ENCODE measurements at regions not wholly inside any gene's neighbourhood (a gene's known extent, or its start where the extent isn't known, plus 50 kb on each side); places are given as distances from the start of the nearest gene placed in this dataset.

GRCh38 chr2:116874021-116874420, 940.5 kb upstream of the DDX18 start:
- TF ChIP-seq SIN3A (IDR thresholded peaks at IDR 0.05; ENCODE audit: borderline replicate concordance, insufficient read depth, low read length): no peak
- no peak for TF ChIP-seq TAF1 (IDR thresholded peaks at IDR 0.05; ENCODE audit: borderline replicate concordance, insufficient read depth, low read length)
- no peak for TF ChIP-seq POLR2AphosphoS5 (IDR thresholded peaks at IDR 0.05; ENCODE audit: low read depth, low read length)
- TF ChIP-seq FOXP2 (optimal IDR thresholded peaks at IDR 0.05; ENCODE audit: borderline replicate concordance, extremely low read depth, extremely low read length, insufficient read depth): no peak

- no peak for TF ChIP-seq TAF1 (IDR thresholded peaks at IDR 0.05; ENCODE audit: borderline replicate concordance, insufficient read depth, low read length)
- TF ChIP-seq FOXP2 (optimal IDR thresholded peaks at IDR 0.05; ENCODE audit: borderline replicate concordance, extremely low read depth, extremely low read length, insufficient read depth): no peak
- no peak for TF ChIP-seq REST (IDR thresholded peaks at IDR 0.05; ENCODE audit: insufficient read depth in 1 of 2, low read depth in 2 of 2, low read length in 2 of 2)
- TF ChIP-seq SIN3A (IDR thresholded peaks at IDR 0.05; ENCODE audit: borderline replicate concordance, insufficient read depth, low read length): no peak
- TF ChIP-seq POLR2AphosphoS5 (IDR thresholded peaks at IDR 0.05; ENCODE audit: low read depth, low read length): no peak
Observed at GRCh38 chr2:116877274-116877673, 937.2 kb upstream of the DDX18 start.

GRCh38 chr2:116877944-116878343, 936.5 kb upstream of the DDX18 start:
- TF ChIP-seq POLR2AphosphoS5 (IDR thresholded peaks at IDR 0.05; ENCODE audit: low read depth, low read length) (no peak), SIN3A (IDR thresholded peaks at IDR 0.05; ENCODE audit: borderline replicate concordance, insufficient read depth, low read length) (no peak), REST (IDR thresholded peaks at IDR 0.05; ENCODE audit: insufficient read depth in 1 of 2, low read depth in 2 of 2, low read length in 2 of 2) (no peak), FOXP2 (optimal IDR thresholded peaks at IDR 0.05; ENCODE audit: borderline replicate concordance, extremely low read depth, extremely low read length, insufficient read depth) (no peak), TAF1 (IDR thresholded peaks at IDR 0.05; ENCODE audit: borderline replicate concordance, insufficient read depth, low read length) (no peak)

- TF ChIP-seq TAF1 (IDR thresholded peaks at IDR 0.05; ENCODE audit: borderline replicate concordance, insufficient read depth, low read length) (no peak), POLR2AphosphoS5 (IDR thresholded peaks at IDR 0.05; ENCODE audit: low read depth, low read length) (no peak), FOXP2 (optimal IDR thresholded peaks at IDR 0.05; ENCODE audit: borderline replicate concordance, extremely low read depth, extremely low read length, insufficient read depth) (no peak), REST (IDR thresholded peaks at IDR 0.05; ENCODE audit: insufficient read depth in 1 of 2, low read depth in 2 of 2, low read length in 2 of 2) (no peak), SIN3A (IDR thresholded peaks at IDR 0.05; ENCODE audit: borderline replicate concordance, insufficient read depth, low read length) (no peak)
Observed at GRCh38 chr2:116879650-116880160, 934.8 kb upstream of the DDX18 start.

- TF ChIP-seq SIN3A (IDR thresholded peaks at IDR 0.05; ENCODE audit: borderline replicate concordance, insufficient read depth, low read length): no peak
- no peak for TF ChIP-seq REST (IDR thresholded peaks at IDR 0.05; ENCODE audit: insufficient read depth in 1 of 2, low read depth in 2 of 2, low read length in 2 of 2)
- TF ChIP-seq FOXP2 (optimal IDR thresholded peaks at IDR 0.05; ENCODE audit: borderline replicate concordance, extremely low read depth, extremely low read length, insufficient read depth): no peak
- TF ChIP-seq TAF1 (IDR thresholded peaks at IDR 0.05; ENCODE audit: borderline replicate concordance, insufficient read depth, low read length): no peak
- no peak for TF ChIP-seq POLR2AphosphoS5 (IDR thresholded peaks at IDR 0.05; ENCODE audit: low read depth, low read length)
Observed at GRCh38 chr2:116891191-116891590, 923.3 kb upstream of the DDX18 start.

Data from PFSK-1 (cell line).